ENCODE measurements at regions not wholly inside any gene's neighbourhood (a gene's known extent, or its start where the extent isn't known, plus 50 kb on each side); places are given as distances from the start of the nearest gene placed in this dataset.

- TF ChIP-seq POLR2AphosphoS5 (IDR thresholded peaks at IDR 0.05; ENCODE audit: low read depth, low read length), result no peak
- TF ChIP-seq FOXP2 (optimal IDR thresholded peaks at IDR 0.05; ENCODE audit: borderline replicate concordance, extremely low read depth, extremely low read length, insufficient read depth), result no peak
- TF ChIP-seq REST (IDR thresholded peaks at IDR 0.05; ENCODE audit: insufficient read depth in 1 of 2, low read depth in 2 of 2, low read length in 2 of 2), result no peak
- no peak for TF ChIP-seq TAF1 (IDR thresholded peaks at IDR 0.05; ENCODE audit: borderline replicate concordance, insufficient read depth, low read length)
These were observed 287.3 kb upstream of the NUDT12 start for GRCh38 chr5:103849934-103850333.

All from PFSK-1 (cell line).